Skeletal muscle tissue (tissue), 3 donors: ENCODE measurements at regions not wholly inside any gene's neighbourhood (a gene's known extent, or its start where the extent isn't known, plus 50 kb on each side); places are given as distances from the start of the nearest gene placed in this dataset.

Source experiments
- H3K27ac ChIP-seq: one replicate; pipeline ENCODE4 v1.7.0; 2013; ENCODE audit warnings: mild to moderate bottlenecking, low read depth, low read length, inconsistent platforms
- H3K27me3 ChIP-seq, 3 donors: one replicate each; pipeline ENCODE4 v1.7.0; 2013; ENCODE audit warnings: low read length in 3 of 3; ENCODE audit not compliant: control insufficient read depth in 3 of 3, insufficient read depth in 3 of 3
- H3K36me3 ChIP-seq, 3 donors: one replicate each; pipeline ENCODE4 v1.7.0; 2013; ENCODE audit warnings: low read length in 3 of 3; ENCODE audit not compliant: control insufficient read depth in 3 of 3, insufficient read depth in 3 of 3
- H3K4me1 ChIP-seq, 3 donors: one replicate each; pipeline ENCODE4 v1.7.0; 2013; ENCODE audit warnings: low read length in 3 of 3, mild to moderate bottlenecking in 3 of 3; ENCODE audit not compliant: control insufficient read depth in 3 of 3, insufficient read depth in 3 of 3
- H3K4me3 ChIP-seq, 3 donors: one replicate each; pipeline ENCODE4 v1.7.0; 2013; ENCODE audit warnings: low read length in 3 of 3
- H3K9ac ChIP-seq, 3 donors: one replicate each; pipeline ENCODE4 v1.7.0; 2013; ENCODE audit warnings: low read length in 3 of 3, mild to moderate bottlenecking in 3 of 3, moderate library complexity in 2 of 3, low read depth in 1 of 3
- H3K9me3 ChIP-seq, 3 donors: one replicate each; pipeline ENCODE4 v1.7.0; 2013; ENCODE audit warnings: low read length in 3 of 3; ENCODE audit not compliant: control insufficient read depth in 3 of 3
- donor health status: Osteomylitis.

DNA sequence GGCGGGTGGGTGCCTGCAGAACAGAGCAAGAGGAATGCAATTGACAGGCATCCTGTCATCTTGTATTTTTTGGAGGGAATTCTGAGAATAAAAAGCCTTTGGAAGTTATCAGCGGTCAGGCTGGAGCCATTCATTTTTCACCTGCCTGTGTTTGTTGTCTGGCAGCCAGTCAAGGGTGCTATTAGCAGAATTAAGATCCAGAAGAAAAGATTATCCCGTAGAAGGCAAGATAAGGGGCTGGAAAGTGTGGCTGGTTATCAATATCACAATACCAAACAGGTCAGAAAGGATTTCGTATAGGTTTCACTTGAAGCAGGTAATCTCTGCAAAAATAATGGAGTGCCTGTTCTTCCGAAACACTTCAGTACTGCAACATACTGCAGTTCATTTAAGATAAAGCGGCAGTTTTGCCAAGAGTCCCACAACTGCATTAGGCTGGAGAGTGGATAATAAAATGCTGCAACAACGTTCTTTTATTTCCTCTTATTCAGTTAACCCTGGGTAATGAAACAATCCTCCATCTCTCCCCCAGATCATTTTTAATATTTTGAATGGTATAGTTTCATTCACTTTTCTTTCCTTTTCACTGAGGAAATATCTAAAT lies 171.2 kb upstream of the CDKN3 start:
- Histone ChIP-seq H3K4me3 (no peak overlapping the region), H3K36me3 (no peaks in the 10 kb centered on the region), H3K9me3 (no peaks in the 10 kb centered on the region), H3K4me1 (peaks cover 0 to 2% (median 0%) of the 10 kb centered on the region in 3 donors), H3K9ac (no peak overlapping the region), H3K27me3 (no peaks in the 10 kb centered on the region), H3K27ac (no peak overlapping the region)

- H3K4me3 ChIP-seq, result no peak overlapping the region
- no peaks in the 10 kb centered on the region for H3K27me3 ChIP-seq
- no peak overlapping the region for H3K9ac ChIP-seq
- no peak overlapping the region for H3K27ac ChIP-seq
- H3K36me3 ChIP-seq, result no peaks in the 10 kb centered on the region
- no peaks in the 10 kb centered on the region for H3K9me3 ChIP-seq
- no peaks in the 10 kb centered on the region for H3K4me1 ChIP-seq
These were observed 170.7 kb upstream of the CDKN3 start for GRCh38 chr14:54226103-54226502.

- no peak overlapping the region for H3K27ac ChIP-seq
- H3K36me3 ChIP-seq, result no peaks in the 10 kb centered on the region
- H3K9me3 ChIP-seq, result no peaks in the 10 kb centered on the region
- no peak overlapping the region for H3K9ac ChIP-seq
- no peaks in the 10 kb centered on the region for H3K4me1 ChIP-seq
- no peaks in the 10 kb centered on the region for H3K27me3 ChIP-seq
- H3K4me3 ChIP-seq, result no peak overlapping the region
These were observed 170.2 kb upstream of the CDKN3 start for GRCh38 chr14:54226558-54226957.

- Histone ChIP-seq H3K4me3 (no peak overlapping the region), H3K9me3 (no peaks in the 10 kb centered on the region), H3K36me3 (no peaks in the 10 kb centered on the region), H3K27me3 (no peaks in the 10 kb centered on the region), H3K4me1 (no peaks in the 10 kb centered on the region), H3K9ac (no peak overlapping the region), H3K27ac (no peak overlapping the region)
These were observed 167.7 kb upstream of the CDKN3 start for GRCh38 chr14:54229136-54229535.

DNA sequence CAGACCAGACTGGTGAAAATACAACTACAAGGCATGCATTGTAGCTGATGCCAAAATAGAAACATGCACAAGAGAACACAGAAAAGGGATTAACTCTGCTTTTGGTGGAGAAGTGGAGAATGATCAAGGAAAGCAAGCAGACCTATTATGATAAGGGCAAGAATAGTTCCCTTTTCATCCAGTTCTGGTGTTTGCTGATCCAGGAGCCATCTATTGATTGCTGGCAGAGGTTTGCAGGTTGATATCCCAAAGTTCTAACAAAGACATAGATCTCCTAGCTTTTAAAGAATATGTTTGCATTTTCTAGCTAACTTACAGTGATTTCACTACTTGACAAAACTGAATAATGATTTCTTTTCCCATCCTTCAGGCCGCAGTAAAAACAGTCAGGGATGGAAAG lies 166.2 kb upstream of the CDKN3 start:
- Histone ChIP-seq H3K27me3 (no peaks in the 10 kb centered on the region), H3K27ac (no peak overlapping the region), H3K9ac (no peak overlapping the region), H3K4me1 (no peaks in the 10 kb centered on the region), H3K4me3 (no peak overlapping the region), H3K9me3 (no peaks in the 10 kb centered on the region), H3K36me3 (no peaks in the 10 kb centered on the region)

DNA sequence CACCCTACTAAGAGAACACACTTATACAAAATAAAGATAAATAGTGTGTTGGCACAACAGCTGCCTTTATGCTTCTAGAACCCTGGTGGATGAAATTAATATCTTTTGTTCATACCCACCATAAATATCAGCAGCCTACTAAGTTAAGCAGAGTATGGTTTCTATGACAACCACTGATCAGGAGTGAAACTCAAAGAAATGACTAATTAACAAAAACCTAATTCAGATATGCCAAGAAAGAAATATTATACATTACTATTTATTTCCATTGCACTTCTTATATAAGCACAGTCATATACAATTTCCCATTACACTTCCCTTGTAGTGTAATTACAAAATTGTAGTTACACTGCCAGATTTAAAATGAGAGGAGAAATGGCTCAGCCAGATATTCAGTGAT lies 164.1 kb upstream of the CDKN3 start:
- Histone ChIP-seq H3K27ac (no peak overlapping the region), H3K4me1 (no peaks in the 10 kb centered on the region), H3K36me3 (no peaks in the 10 kb centered on the region), H3K4me3 (no peak overlapping the region), H3K9ac (no peak overlapping the region), H3K9me3 (no peaks in the 10 kb centered on the region), H3K27me3 (no peaks in the 10 kb centered on the region)

DNA sequence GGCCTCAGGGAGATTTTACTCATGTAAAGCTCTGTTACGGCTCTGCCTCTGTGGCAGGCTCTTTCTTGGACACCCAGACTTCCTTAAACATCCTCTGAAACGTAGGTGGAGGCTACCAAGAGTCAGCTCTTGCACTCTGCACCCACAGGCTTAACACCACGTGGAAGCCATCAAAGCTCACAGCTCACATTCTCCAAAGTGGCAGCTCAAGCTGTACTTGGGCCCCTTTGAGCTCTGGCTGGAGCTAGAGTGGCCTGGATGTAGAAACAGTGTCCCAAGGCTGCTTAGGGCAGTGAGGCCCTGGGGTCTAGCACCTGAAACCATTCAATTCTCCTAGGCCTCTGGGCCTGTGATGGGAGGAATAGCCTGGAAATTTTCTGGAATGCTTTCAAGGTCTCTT lies 155.3 kb upstream of the CDKN3 start:
- no peak overlapping the region for H3K27ac ChIP-seq
- no peaks in the 10 kb centered on the region for H3K4me1 ChIP-seq
- H3K9me3 ChIP-seq, result no peaks in the 10 kb centered on the region
- H3K4me3 ChIP-seq, result no peak overlapping the region
- no peaks in the 10 kb centered on the region for H3K27me3 ChIP-seq
- H3K36me3 ChIP-seq, result no peaks in the 10 kb centered on the region
- no peak overlapping the region for H3K9ac ChIP-seq

DNA sequence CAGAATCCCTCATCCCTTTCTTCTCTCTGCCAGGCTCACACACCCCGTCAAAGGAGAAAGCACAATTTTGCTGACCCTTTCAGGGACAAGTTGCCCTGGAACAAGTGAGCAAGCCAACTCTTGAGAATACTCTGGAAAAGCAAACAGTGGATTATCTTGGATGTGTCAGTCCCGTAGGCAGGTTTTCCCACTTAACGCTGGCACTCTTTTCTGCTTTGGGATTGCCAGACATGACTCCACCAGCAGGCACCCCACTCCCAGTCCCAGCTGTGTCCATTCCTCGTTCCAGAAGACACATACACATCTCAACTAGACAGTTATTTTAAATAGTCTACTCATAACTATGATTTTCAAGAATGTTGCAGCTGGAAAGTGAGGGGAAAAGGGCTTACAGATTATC lies 145.5 kb upstream of the CDKN3 start:
- H3K4me3 ChIP-seq, result no peak overlapping the region
- no peaks in the 10 kb centered on the region for H3K4me1 ChIP-seq
- no peak overlapping the region for H3K27ac ChIP-seq
- H3K9me3 ChIP-seq, result no peaks in the 10 kb centered on the region
- no peak overlapping the region for H3K9ac ChIP-seq
- H3K27me3 ChIP-seq, result peaks cover 0 to 3% (median 0%) of the 10 kb centered on the region in 3 donors
- H3K36me3 ChIP-seq, result no peaks in the 10 kb centered on the region

DNA sequence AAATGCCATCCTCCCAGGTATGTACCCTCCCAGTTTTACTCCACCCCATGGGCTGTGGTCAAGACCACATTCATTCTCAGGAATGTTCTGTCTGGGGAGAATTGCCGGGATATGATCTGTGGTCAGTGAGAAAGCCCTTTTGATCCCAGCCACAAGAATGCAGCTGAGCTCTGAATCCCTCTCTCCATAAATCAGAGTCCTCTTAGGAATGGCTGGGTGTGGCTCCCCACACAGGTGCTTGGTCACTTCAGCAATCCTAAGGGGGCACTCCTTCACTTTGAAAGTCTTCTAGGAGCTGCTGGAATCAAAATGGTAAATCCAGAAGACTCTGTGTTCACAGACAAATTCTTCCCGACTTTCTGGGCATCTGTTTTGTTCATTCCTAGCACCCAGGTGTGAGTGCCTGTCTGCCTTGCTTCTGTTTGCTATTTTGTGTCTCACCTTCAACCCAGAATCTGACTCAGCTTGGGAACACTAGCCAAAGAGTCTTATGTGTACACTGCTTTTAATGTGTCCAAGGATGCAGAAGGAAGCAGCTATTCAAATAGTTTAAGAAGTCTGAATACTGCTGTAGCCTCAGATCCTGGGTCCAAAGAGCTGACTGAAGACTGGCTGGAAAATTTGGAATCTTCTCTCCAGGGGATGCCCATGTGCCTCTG lies 144.6 kb upstream of the CDKN3 start:
- Histone ChIP-seq H3K4me1 (no peaks in the 10 kb centered on the region), H3K4me3 (no peak overlapping the region), H3K27me3 (peaks cover 0 to 3% (median 0%) of the 10 kb centered on the region in 3 donors), H3K27ac (no peak overlapping the region), H3K9me3 (no peaks in the 10 kb centered on the region), H3K9ac (no peak overlapping the region), H3K36me3 (no peaks in the 10 kb centered on the region)

DNA sequence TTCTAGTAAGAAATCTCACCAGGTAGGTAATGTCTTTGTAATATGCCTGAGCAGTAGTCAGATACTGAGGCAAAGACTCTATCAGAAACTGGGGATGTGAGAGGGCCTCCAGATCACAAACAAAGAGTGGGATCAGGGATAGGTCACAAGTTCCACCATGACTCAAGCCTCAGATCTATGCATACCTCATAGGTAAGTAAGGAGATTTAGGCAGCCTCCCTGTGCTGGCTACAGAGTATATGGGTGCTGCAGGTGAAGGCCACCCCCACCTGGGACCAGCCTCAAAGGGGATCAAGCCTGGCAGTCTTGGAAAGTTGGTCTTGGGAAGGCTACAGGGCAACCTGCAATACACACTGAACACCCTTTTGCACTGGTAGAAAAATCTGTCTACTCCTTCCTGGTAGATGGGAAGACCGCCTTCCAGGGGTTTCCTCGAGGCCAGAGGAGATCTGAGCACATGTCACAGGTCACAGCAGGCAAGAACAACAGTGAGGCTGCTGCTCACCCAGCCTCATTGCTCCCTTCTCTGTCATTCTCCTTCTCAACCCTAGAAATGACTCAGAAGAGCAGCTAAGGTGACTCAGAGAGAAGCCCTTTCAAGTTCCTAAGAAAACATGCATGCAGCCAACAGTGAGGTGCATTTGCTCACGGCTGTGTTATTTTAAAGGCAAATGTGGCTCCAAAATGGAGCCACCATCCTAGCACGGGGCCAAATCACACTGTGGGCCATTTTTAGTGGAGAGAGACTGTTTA lies 143.4 kb upstream of the CDKN3 start:
- H3K36me3 ChIP-seq, result no peaks in the 10 kb centered on the region
- H3K9ac ChIP-seq, result no peak overlapping the region
- peaks cover 0 to 3% (median 0%) of the 10 kb centered on the region in 3 donors for H3K27me3 ChIP-seq
- H3K9me3 ChIP-seq, result no peaks in the 10 kb centered on the region
- no peak overlapping the region for H3K27ac ChIP-seq
- no peaks in the 10 kb centered on the region for H3K4me1 ChIP-seq
- H3K4me3 ChIP-seq, result no peak overlapping the region
